ENCODE measurements at regions not wholly inside any gene's neighbourhood (a gene's known extent, or its start where the extent isn't known, plus 50 kb on each side); places are given as distances from the start of the nearest gene placed in this dataset.

DNA sequence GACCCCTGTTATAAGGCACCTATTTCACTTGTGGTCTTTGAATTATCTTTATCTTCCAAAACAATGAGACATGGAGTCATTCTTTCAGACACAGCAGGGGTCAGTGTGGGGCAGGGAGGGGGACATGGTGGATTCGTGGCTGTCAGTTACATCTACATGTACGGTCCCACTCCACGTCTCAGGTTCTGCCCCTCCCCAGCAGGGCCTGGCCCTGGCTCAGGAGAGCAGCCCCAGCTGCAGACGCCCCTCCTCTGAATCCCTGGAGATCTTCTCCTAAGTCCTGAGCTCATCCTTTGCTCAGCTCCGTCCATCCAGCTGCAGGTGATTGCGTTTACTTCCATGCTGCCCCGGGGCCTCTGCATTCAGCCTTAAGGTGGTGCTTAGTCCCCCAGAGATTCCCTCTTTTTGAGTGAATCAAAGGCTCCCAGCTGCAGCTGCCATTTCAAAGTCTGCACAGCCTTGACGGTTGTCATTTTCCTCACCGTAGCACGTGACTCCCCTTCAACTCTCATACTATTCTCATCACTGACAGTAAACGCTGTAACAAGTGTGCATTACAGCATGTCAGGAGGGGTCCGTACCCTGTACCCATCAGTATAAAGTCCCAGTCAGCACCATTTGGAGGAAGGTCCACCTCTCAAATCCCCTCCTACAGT is 113.4 kb upstream of the TCERG1L start:
- H3K27me3 ChIP-seq (ENCODE audit: control insufficient read depth, insufficient read depth, low read length, poor library complexity, severe bottlenecking): no peaks in the 10 kb centered on the region
- WGBS, 2 experiments: 88% methylated on average over 12 of the region's 12 CpGs
- no peaks in the 10 kb centered on the region for H3K9me3 ChIP-seq (ENCODE audit: control insufficient read depth, low read length)

DNA sequence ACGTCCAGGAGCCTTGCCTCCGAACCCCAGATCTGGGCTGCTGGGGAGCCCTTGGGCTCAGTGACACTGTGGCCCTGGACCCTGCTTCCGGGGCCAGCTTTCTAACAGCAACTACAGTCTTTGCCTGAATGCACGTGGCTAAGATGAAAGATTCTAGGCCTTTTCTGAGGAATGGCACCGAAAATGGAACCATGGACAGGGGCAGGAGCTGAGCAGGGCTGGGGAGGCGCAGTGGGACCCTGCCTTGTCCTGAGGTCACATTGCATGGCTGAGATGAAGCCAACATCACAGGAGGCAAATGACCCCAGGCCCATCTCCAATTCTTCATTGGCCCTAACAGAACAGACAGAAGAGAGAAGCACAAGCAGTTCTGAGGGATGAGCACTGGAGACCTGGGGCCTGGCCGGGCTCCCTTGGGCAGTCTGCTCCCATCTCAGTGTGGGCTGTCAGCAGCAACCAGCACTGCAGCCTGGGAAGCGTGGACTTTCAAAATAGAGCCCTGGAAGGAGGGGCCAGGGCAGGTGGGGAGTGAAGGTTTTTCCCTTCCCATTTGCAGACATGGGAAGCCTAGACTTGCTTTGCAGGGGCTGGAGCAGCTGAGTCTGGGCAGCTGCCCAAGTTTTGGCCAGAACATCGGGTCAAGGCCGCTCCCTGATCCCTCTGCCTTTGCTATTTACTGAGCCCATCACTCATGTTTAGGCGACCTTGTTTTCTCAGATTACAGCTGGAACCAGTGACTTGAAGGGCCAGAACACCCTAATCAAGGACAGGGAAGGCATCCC is 114.4 kb upstream of the TCERG1L start:
- H3K36me3 ChIP-seq (ENCODE audit: control insufficient read depth, insufficient read depth, low read length): no peaks in the 10 kb centered on the region
- WGBS, 2 experiments: 90 to 91% methylated on average over 11 of the region's 11 CpGs
- H3K27ac ChIP-seq (ENCODE audit: insufficient read depth, low read depth, low read length, poor library complexity, severe bottlenecking): no peak overlapping the region
- H3K27me3 ChIP-seq (ENCODE audit: control insufficient read depth, insufficient read depth, low read length, poor library complexity, severe bottlenecking): no peaks in the 10 kb centered on the region
- no peaks in the 10 kb centered on the region for H3K9me3 ChIP-seq (ENCODE audit: control insufficient read depth, low read length)
- H3K4me1 ChIP-seq (ENCODE audit: control insufficient read depth, insufficient read depth, low read length): peaks cover 7% of the 10 kb centered on the region
- no peak overlapping the region for H3K4me3 ChIP-seq (ENCODE audit: insufficient read depth, low read depth, low read length)

More for the DNA sequence above, 113.4 kb upstream of the TCERG1L start:
- peaks cover 7% of the 10 kb centered on the region for H3K4me1 ChIP-seq (ENCODE audit: control insufficient read depth, insufficient read depth, low read length)
- no peaks in the 10 kb centered on the region for H3K36me3 ChIP-seq (ENCODE audit: control insufficient read depth, insufficient read depth, low read length)
- no peak overlapping the region for H3K4me3 ChIP-seq (ENCODE audit: insufficient read depth, low read depth, low read length)
- no peak overlapping the region for H3K27ac ChIP-seq (ENCODE audit: insufficient read depth, low read depth, low read length, poor library complexity, severe bottlenecking)

DNA sequence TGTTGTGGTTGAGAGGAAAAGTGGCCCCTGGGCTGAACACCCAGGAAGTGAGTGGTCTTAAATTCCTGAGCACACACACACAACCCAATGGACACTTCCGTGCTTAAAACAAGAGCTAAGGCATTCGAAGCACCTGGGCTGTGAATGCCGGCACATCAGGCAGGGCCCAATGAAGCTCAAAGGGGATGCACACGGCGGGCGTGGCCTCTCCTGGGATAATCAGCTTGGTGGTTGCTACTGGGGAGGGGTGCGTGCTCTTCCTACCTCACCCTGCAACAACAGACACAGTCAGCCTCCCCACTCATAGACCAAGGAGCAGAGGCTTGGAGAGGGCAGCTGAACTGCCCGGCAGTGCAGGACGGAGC is 115.0 kb upstream of the TCERG1L start:
- H3K4me3 ChIP-seq (ENCODE audit: insufficient read depth, low read depth, low read length): no peak overlapping the region
- H3K27ac ChIP-seq (ENCODE audit: insufficient read depth, low read depth, low read length, poor library complexity, severe bottlenecking): no peak overlapping the region
- H3K9me3 ChIP-seq (ENCODE audit: control insufficient read depth, low read length): no peaks in the 10 kb centered on the region
- no peaks in the 10 kb centered on the region for H3K36me3 ChIP-seq (ENCODE audit: control insufficient read depth, insufficient read depth, low read length)
- 89 to 90% methylated on average over 9 of the region's 9 CpGs for WGBS, 2 experiments
- no peaks in the 10 kb centered on the region for H3K27me3 ChIP-seq (ENCODE audit: control insufficient read depth, insufficient read depth, low read length, poor library complexity, severe bottlenecking)
- peaks cover 7% of the 10 kb centered on the region for H3K4me1 ChIP-seq (ENCODE audit: control insufficient read depth, insufficient read depth, low read length)

DNA sequence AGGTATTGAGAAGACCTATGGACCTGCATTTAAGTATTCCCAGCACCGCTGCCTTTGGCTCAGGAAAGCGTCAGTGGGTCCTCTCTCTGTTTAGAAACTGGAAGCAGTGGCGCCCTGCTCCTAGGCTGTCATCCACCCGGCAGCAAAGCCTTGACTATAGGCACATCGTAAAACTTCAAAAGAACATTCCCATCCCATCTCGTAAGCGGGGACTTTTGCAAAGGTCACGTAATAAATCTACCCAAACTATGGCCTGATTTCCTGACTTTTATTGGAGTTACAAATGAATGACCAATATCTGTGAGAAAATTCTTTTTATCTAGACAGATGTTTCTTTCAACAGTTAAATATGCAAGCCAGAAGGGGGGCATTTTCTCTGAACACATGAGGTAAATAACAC is 115.8 kb upstream of the TCERG1L start:
- Histone ChIP-seq H3K27me3 (ENCODE audit: control insufficient read depth, insufficient read depth, low read length, poor library complexity, severe bottlenecking) (no peaks in the 10 kb centered on the region), H3K27ac (ENCODE audit: insufficient read depth, low read depth, low read length, poor library complexity, severe bottlenecking) (no peak overlapping the region), H3K9me3 (ENCODE audit: control insufficient read depth, low read length) (no peaks in the 10 kb centered on the region), H3K36me3 (ENCODE audit: control insufficient read depth, insufficient read depth, low read length) (no peaks in the 10 kb centered on the region), H3K4me1 (ENCODE audit: control insufficient read depth, insufficient read depth, low read length) (peaks cover 7% of the 10 kb centered on the region), H3K4me3 (ENCODE audit: insufficient read depth, low read depth, low read length) (no peak overlapping the region)
- 79% methylated on average over 8 of the region's 8 CpGs for WGBS, 2 experiments

DNA sequence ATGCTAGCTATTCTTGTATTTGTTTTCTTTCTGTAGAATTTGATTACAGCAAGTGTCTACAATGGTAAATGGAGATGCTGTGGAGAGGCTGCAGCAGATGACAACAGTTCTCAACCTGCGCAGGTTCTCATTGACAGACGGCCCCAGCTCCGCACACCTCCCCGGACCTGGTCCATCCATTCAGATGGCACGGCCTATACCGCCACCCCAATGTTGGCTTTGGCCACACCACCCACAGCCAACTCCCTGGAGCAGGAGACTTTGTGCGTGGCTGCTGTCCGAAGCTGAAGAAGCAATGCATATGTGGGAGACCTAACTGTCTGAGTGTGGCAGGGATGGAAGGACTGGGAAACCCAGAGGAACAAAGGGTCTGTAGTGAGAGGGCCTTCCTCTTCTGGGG is 116.4 kb upstream of the TCERG1L start:
- H3K27ac ChIP-seq (ENCODE audit: insufficient read depth, low read depth, low read length, poor library complexity, severe bottlenecking): no peak overlapping the region
- WGBS, 2 experiments: 94 to 96% methylated on average over 8 of the region's 8 CpGs

DNA sequence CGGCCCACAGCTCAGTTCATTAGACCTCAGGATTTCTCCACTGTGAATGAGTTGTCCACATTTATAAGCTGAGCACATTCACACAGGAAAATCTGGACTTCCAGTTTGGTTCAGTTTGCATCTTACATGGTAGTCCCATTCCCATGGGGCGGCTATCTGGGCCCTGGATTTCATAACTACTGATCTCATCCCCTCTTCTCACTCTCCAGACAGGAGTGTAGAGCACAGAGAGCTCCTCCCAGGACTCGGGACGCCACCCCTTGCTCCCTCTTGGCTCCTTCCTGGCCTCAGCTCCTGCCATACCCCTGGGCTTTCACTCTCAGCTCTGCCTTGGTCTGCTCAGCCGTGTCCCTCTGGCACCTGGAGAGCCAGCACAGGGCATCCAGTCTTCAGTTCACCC is 117.6 kb upstream of the TCERG1L start:
- WGBS, 2 experiments: 90 to 92% methylated on average over 5 of the region's 5 CpGs

More for the DNA sequence above, 116.4 kb upstream of the TCERG1L start:
- Histone ChIP-seq H3K27me3 (ENCODE audit: control insufficient read depth, insufficient read depth, low read length, poor library complexity, severe bottlenecking) (no peaks in the 10 kb centered on the region), H3K4me1 (ENCODE audit: control insufficient read depth, insufficient read depth, low read length) (peaks cover 7% of the 10 kb centered on the region), H3K36me3 (ENCODE audit: control insufficient read depth, insufficient read depth, low read length) (no peaks in the 10 kb centered on the region), H3K4me3 (ENCODE audit: insufficient read depth, low read depth, low read length) (no peak overlapping the region), H3K9me3 (ENCODE audit: control insufficient read depth, low read length) (no peaks in the 10 kb centered on the region)

DNA sequence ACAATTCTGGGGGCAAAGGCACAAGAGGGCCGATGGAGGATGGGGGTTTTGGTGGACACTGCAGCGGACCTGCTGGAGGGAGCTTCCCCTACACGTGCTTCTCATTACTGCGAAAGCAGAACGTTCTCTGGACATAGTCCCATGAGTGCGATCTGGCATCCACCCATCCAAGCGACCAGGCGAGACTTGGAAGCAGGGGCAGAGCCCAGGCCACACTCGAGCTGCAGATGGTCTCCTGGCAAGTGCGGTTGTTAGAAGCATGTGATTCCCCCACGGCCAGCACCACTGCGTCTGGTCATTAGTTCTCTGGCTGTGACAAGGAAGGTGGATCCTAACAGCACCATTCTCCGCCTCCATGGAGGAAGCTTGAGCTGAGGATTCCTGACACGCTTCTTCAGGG is 118.4 kb upstream of the TCERG1L start:
- H3K36me3 ChIP-seq (ENCODE audit: control insufficient read depth, insufficient read depth, low read length): no peaks in the 10 kb centered on the region
- H3K4me3 ChIP-seq (ENCODE audit: insufficient read depth, low read depth, low read length): no peak overlapping the region
- no peak overlapping the region for H3K27ac ChIP-seq (ENCODE audit: insufficient read depth, low read depth, low read length, poor library complexity, severe bottlenecking)
- no peaks in the 10 kb centered on the region for H3K27me3 ChIP-seq (ENCODE audit: control insufficient read depth, insufficient read depth, low read length, poor library complexity, severe bottlenecking)
- H3K9me3 ChIP-seq (ENCODE audit: control insufficient read depth, low read length): no peaks in the 10 kb centered on the region
- WGBS, 2 experiments: 91% methylated on average over 14 of the region's 14 CpGs
- peaks cover 3% of the 10 kb centered on the region for H3K4me1 ChIP-seq (ENCODE audit: control insufficient read depth, insufficient read depth, low read length)

More for the DNA sequence above, 117.6 kb upstream of the TCERG1L start:
- no peak overlapping the region for H3K4me3 ChIP-seq (ENCODE audit: insufficient read depth, low read depth, low read length)
- H3K9me3 ChIP-seq (ENCODE audit: control insufficient read depth, low read length): no peaks in the 10 kb centered on the region
- H3K4me1 ChIP-seq (ENCODE audit: control insufficient read depth, insufficient read depth, low read length): peaks cover 3% of the 10 kb centered on the region
- no peak overlapping the region for H3K27ac ChIP-seq (ENCODE audit: insufficient read depth, low read depth, low read length, poor library complexity, severe bottlenecking)
- no peaks in the 10 kb centered on the region for H3K36me3 ChIP-seq (ENCODE audit: control insufficient read depth, insufficient read depth, low read length)
- H3K27me3 ChIP-seq (ENCODE audit: control insufficient read depth, insufficient read depth, low read length, poor library complexity, severe bottlenecking): no peaks in the 10 kb centered on the region

DNA sequence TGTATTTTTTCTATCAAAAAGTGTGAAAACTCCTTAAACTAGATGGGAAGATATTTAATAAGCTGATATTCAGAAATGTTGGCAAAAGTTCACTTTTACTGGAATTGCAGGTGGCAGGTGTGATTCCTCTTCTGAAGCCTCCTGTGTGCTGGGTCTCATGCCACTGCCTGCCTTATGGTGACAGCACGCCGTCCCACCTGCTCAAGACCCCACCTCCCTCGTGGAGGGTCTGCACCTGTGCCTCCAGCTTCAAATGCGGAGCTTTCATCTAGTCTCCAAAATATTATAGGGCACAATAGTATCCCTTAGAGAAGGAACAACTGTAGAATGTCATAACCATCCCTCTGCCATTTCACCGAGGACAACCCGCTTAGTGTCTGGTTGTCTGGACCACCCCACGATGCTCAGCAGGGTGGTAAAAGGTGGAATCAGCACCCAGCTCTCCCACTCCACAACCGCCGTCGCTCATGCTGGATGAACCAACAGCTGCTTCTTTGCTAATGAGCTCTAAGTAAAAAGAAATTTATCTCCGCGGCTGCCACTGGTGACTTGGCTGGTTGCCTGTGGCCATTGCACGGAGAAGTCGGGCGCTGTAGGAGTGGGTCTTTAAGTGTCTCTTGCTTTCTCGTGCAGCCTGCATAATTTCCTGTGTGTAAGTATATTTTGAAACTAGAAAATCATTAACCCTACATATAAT is 119.3 kb upstream of the TCERG1L start:
- H3K4me1 ChIP-seq (ENCODE audit: control insufficient read depth, insufficient read depth, low read length): peaks cover 3% of the 10 kb centered on the region
- H3K27me3 ChIP-seq (ENCODE audit: control insufficient read depth, insufficient read depth, low read length, poor library complexity, severe bottlenecking): no peaks in the 10 kb centered on the region
- no peaks in the 10 kb centered on the region for H3K9me3 ChIP-seq (ENCODE audit: control insufficient read depth, low read length)
- no peak overlapping the region for H3K27ac ChIP-seq (ENCODE audit: insufficient read depth, low read depth, low read length, poor library complexity, severe bottlenecking)
- H3K36me3 ChIP-seq (ENCODE audit: control insufficient read depth, insufficient read depth, low read length): no peaks in the 10 kb centered on the region
- WGBS, 2 experiments: 94 to 96% methylated on average over 15 of the region's 16 CpGs
- no peak overlapping the region for H3K4me3 ChIP-seq (ENCODE audit: insufficient read depth, low read depth, low read length)

DNA sequence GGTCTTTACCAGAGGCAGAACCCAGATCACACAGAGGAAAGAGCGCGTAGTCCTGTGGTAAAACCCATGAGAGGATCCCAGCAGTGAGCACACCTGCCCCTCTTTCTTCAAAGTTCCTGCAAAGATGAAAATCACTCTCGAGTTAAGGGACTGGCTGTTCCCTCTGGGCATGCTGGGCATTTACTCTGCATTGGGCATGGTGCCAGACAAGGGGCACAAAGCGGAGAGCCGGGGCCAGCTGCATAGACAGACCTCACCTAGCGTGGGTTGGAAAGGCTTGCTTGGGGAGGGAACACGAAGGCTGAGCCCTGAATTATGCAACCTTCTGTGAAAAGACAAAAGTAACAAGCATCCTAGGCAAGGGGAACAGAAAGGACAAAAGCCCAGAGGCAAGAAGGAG is 120.0 kb upstream of the TCERG1L start:
- 72 to 73% methylated on average over 7 of the region's 7 CpGs for WGBS, 2 experiments
- Histone ChIP-seq H3K4me1 (ENCODE audit: control insufficient read depth, insufficient read depth, low read length) (peaks cover under 1% of the 10 kb centered on the region), H3K36me3 (ENCODE audit: control insufficient read depth, insufficient read depth, low read length) (no peaks in the 10 kb centered on the region), H3K27me3 (ENCODE audit: control insufficient read depth, insufficient read depth, low read length, poor library complexity, severe bottlenecking) (no peaks in the 10 kb centered on the region), H3K9me3 (ENCODE audit: control insufficient read depth, low read length) (no peaks in the 10 kb centered on the region), H3K27ac (ENCODE audit: insufficient read depth, low read depth, low read length, poor library complexity, severe bottlenecking) (no peak overlapping the region), H3K4me3 (ENCODE audit: insufficient read depth, low read depth, low read length) (no peak overlapping the region)

DNA sequence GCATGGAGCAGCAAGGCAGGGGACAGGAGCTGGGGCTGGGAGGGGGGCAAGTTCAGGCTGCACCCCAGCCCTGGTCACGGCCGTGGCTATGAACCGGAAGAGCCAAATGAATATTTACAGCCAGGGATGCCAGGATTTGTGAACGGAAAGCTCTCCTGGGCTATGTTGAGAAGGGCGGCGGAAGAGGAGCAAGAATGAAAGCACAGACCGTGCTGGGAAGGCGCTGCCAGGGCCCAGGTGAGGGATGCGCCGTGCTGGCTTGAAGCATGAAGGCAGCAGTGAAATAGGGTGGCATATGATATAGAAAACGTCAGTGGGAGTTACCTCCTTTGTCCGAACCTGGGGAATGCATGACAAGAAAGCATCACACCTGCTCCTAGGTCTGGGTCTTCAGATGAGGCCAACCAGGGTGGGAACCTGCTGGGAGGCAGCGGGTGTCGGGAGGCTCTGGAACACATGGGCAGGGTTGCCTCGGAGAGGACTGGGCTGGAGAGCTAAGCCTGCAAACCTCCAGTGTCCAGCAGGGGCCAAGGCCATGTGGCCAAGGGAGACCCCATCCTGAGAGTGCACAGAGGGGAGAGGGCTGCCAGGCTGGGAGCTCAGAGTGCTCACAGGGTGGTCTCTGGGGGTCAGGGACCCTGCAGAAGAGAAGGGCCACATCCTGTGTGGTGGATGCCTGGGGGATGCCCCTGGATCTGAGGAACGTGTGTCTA is 120.6 kb upstream of the TCERG1L start:
- Histone ChIP-seq H3K27me3 (ENCODE audit: control insufficient read depth, insufficient read depth, low read length, poor library complexity, severe bottlenecking) (no peaks in the 10 kb centered on the region), H3K4me1 (ENCODE audit: control insufficient read depth, insufficient read depth, low read length) (no peaks in the 10 kb centered on the region), H3K4me3 (ENCODE audit: insufficient read depth, low read depth, low read length) (no peak overlapping the region), H3K36me3 (ENCODE audit: control insufficient read depth, insufficient read depth, low read length) (no peaks in the 10 kb centered on the region), H3K27ac (ENCODE audit: insufficient read depth, low read depth, low read length, poor library complexity, severe bottlenecking) (no peak overlapping the region), H3K9me3 (ENCODE audit: control insufficient read depth, low read length) (no peaks in the 10 kb centered on the region)
- 89 to 92% methylated on average over 16 of the region's 16 CpGs for WGBS, 2 experiments
